GM10248 (cell line): ENCODE measurements at regions not wholly inside any gene's neighbourhood (a gene's known extent, or its start where the extent isn't known, plus 50 kb on each side); places are given as distances from the start of the nearest gene placed in this dataset.
"Not testable (repeated sequence)": the region's sequence is repeated elsewhere in the genome, so short reads cannot be mapped to it uniquely, and the experiment has no call there.

Experiments used
- CTCF ChIA-PET: fragments of 300-600 bp; sonication (Branson Sonifier 250); formaldehyde crosslinking; extraction: SDS; loops from one replicate; lab custom pipeline; 2021; ENCODE audit warnings: antibody characterized with exemption; lab: Yijun Ruan, JAX
- POLR2A ChIA-PET: fragments of 350-650 bp; sonication (Branson Sonifier 250); formaldehyde crosslinking; extraction: SDS; loops from one replicate; lab custom pipeline; 2020; ENCODE audit warnings: antibody characterized with exemption; lab: Yijun Ruan, JAX
- DNase-seq: peaks from one replicate; pipeline ENCODE4 v3.0.0; 2012; ENCODE audit errors: extremely low spot score
- TF ChIP-seq, protein P1 (sequence below): IDR thresholded peaks from 2 replicates; pipeline ENCODE4 v1.5.1; 2012; ENCODE audit warnings: mild to moderate bottlenecking, low read depth; ENCODE audit errors: extremely low read depth, missing control alignments, control extremely low read depth

GRCh38 chr3:143175940-143176894 is 56.6 kb downstream of the CHST2 start:
- CTCF ChIA-PET: interaction anchor here (1.6 kb wide), 1 partner anchor 11 kb away, joined by 14 read pairs; no protein-coding TSS in a partner anchor
- POLR2A ChIA-PET, DNase-seq: not testable (repeated sequence)

GRCh38 chr3:143177965-143178364 is 58.4 kb downstream of the CHST2 start:
- peak; percentile 39 for DNase-seq
- CTCF ChIA-PET: not testable (repeated sequence)
- POLR2A ChIA-PET: interaction anchor here (0.8 kb wide), 1 partner anchor 20 kb away, joined by 4 read pairs; no protein-coding TSS in a partner anchor

GRCh38 chr3:143178775-143179548 is 59.4 kb downstream of the CHST2 start:
- DNase-seq, CTCF ChIA-PET: not testable (repeated sequence)
- POLR2A ChIA-PET: interaction anchor here (0.8 kb wide), 1 partner anchor 21 kb away, joined by 4 read pairs; no protein-coding TSS in a partner anchor

DNA sequence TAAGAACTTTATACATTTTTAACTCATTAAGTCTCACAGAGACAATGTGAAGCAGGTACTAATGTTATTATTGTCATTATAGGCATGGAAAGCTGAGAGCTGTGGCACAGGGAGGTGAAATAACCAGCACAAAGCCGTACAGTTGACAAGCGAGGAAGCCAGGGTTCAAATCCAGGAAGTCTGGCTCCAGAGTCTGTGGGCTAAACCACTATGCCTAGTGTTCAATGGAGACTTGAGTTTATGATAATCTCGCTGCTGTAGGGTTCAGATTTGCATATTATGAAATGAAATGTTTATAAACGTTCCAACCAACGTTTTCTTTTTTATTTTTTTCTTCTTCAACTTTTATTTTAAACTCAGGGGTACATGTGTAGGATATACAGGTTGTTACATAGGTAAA is 60.0 kb downstream of the CHST2 start:
- TF ChIP-seq, protein P1, sequence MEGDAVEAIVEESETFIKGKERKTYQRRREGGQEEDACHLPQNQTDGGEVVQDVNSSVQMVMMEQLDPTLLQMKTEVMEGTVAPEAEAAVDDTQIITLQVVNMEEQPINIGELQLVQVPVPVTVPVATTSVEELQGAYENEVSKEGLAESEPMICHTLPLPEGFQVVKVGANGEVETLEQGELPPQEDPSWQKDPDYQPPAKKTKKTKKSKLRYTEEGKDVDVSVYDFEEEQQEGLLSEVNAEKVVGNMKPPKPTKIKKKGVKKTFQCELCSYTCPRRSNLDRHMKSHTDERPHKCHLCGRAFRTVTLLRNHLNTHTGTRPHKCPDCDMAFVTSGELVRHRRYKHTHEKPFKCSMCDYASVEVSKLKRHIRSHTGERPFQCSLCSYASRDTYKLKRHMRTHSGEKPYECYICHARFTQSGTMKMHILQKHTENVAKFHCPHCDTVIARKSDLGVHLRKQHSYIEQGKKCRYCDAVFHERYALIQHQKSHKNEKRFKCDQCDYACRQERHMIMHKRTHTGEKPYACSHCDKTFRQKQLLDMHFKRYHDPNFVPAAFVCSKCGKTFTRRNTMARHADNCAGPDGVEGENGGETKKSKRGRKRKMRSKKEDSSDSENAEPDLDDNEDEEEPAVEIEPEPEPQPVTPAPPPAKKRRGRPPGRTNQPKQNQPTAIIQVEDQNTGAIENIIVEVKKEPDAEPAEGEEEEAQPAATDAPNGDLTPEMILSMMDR: no peak
- ChIA-PET CTCF (no interaction called here), POLR2A (no interaction called here)

DNA sequence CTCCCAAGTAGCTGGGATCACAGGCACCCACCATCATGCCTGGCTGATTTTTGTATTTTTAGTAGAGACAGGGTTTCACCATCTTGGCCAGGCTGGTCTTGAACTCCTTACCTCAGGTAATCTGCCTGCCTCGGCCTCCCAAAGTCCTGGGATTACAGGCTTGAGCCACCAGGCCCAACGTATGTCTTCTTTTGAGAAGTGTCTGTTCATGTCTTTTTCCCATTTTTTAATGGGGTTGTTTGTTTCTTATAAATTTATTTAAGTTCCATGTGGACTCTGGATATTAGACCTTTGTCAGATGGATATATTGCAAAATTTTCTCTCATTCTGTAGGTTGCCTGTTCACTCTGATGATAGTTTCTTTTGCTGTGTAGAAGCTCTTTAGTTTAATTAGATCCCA is 61.3 kb downstream of the CHST2 start:
- DNase-seq, POLR2A ChIA-PET, CTCF ChIA-PET: not testable (repeated sequence)

More for the DNA sequence above, 60.0 kb downstream of the CHST2 start:
- no peak for DNase-seq

DNA sequence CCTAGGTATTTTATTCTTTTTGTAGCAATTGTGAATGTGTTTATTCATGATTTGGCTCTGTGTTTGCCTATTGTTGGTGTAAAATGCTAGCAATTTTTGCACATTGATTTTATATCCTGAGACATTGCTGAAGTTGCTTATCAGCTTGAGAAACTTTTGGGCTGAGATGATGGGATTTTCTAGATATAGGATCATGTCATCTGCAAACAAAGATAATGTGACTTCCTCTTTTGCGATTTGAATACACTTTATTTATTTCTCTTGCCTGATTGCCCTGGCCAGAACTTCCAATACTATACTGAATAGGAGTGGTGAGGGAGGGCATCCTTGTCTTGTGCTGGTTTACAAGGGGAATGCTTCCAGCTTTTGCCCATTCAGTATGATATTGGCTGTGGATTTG is 62.4 kb downstream of the CHST2 start:
- DNase-seq, CTCF ChIA-PET, POLR2A ChIA-PET: not testable (repeated sequence)

DNA sequence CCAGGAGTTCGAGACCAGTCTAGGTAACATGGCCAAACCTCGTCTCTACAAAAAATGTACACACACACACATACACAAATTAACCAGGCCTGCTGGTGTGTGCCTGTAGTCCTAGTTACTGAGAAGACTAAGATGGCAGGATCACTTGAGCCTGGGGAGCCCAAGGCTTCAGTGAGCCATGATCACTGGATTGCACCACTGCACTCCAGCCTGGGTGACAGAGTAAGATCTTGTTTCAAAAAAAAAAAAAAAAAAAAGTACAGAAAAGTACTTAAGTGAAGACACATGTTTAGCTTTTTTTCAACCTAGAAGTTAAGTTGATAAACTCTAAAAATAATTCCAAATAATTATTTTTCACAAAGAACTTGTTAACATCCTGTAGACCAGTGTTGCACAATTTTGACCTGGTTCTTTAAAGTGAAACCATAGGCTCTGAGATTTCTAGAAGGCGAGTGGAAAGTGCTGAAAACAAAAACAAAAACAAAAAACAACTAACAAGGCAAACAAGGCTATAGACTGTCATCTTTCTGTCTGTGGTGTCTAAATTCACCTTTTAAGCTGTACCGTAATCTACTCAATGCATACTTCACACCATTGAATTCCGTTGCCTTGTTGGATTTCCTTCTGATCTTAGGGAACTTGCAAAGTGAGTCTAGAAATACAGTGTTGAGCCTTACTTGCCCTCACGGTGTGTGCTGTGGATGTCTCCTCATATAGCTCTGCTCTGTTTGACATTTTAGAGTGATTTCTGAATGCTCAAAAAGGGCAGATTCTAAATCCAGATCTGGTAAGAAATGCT is 63.5 kb downstream of the CHST2 start:
- POLR2A ChIA-PET: no interaction called here
- TF ChIP-seq, protein P1: no peak
- no peak for DNase-seq
- CTCF ChIA-PET: no interaction called here

DNA sequence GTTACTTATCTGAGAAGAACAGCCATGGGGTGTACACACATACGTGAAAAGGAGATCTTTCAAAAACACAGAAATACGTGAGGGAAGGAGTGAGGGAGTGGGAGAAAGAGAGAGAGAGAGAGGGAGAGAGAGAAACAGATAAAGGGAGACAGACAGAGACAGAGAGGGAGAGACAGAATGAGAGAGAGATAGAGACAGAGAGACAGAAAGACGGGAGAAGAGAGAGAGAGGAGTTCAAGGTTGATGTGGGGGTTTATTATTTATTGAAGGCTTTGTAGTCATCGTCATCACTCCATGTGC is 64.0 kb downstream of the CHST2 start:
- ChIA-PET CTCF (no interaction called here), POLR2A (no interaction called here)
- TF ChIP-seq, protein P1: no peak
- no peak for DNase-seq

GRCh38 chr3:143184099-143184498 is 64.5 kb downstream of the CHST2 start:
- CTCF ChIA-PET: no interaction called here

More at GRCh38 chr3:143184099-143184498, 64.5 kb downstream of the CHST2 start:
- no peak for DNase-seq
- POLR2A ChIA-PET: no interaction called here
- TF ChIP-seq, protein P1: no peak
